Activated CD4-positive, alpha-beta T cell treated with anti-CD3 and anti-CD28 coated beads, Interleukin-10, Interleukin-2, amounts not matched to agents 100 ng/mL and 50 ng/mL, durations not matched to agents 16 hours and 8 hours (primary cell): ENCODE measurements at regions not wholly inside any gene's neighbourhood (a gene's known extent, or its start where the extent isn't known, plus 50 kb on each side); places are given as distances from the start of the nearest gene placed in this dataset.

Experiments used
- DNase-seq: peaks from one replicate; pipeline ENCODE4 v3.0.0-alpha.2; 2020

DNA sequence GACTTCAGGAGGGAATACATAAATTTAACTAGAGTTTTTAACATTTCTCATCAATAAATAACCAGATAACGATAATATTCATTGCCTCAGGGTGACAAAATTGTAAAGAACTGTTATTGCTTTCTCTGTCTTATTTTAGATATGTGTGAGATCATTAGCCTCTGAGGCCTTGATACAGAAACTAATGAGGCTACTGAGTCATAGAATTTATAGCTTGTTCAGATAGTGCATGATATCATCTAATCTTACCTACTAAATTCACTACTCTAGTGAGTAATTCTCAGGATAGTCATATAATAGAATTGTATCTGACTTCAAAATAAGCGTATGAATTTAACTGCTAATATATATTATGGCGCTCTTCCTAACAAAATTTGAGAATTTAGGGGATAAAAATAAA is 360.8 kb upstream of the KLHL1 start:
- no peak for DNase-seq

DNA sequence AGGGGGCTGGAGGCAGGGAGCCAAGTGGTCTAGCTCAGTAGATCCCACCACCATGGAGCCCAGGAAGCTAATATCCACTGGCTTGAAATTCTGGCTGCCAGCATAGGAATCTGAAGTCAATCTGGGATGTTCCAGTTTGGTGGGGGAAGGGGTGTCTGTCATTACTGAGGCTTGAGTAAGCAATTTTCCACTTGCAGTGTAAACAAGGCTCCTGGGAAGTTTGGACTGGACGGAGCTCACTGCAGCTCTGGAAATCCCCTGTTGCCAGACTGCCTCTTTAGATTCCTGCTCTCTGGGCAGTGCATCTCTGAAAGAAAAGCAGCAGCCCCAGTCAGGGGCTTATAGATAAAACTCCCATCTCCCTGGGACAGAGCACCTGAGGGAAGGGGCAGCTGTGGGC is 349.2 kb upstream of the KLHL1 start:
- no peak for DNase-seq

DNA sequence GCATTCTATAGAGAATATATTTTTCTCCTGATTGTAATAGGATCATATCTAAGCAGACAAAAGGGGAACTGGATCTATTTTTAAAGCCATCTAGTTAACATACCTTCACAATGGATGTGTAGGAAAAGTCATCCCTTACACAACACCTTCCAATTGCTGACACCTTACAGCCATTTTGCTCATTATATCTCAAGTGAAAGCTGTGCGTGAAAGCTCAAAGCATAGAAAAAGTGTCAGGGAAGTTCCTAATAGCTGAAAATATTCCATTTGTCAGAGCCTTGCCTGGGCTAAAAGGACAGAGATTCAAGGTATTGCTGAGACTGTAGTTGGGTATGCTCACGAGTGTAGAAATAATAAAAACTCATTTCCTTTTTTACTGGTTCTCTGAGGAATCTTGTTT is 340.6 kb upstream of the KLHL1 start:
- DNase-seq = no peak

DNA sequence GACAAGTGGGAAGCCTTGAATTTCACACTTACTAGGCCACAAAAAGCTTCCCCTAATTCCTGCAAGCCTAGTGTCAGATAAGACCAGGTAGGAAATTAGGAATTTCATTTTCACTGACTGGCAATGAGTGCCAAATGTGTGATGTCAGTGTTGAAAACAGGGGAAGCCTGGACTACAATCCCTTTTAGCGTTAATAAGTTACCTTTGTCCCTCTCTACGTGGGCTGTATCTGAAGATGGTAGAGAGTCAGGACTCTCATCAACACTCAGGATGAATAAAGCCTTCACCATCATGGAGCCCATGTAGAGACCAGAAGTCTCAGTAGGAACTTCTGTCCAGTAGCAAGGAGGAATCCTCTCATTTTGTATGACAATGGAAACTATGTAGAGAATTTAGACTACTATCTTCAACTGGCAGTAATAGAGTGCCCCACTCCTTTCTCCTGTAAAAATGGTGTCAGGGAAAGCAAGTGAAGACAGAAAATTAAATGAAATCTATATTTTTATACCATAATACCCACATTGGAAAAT is 324.1 kb upstream of the KLHL1 start:
- no peak for DNase-seq

DNA sequence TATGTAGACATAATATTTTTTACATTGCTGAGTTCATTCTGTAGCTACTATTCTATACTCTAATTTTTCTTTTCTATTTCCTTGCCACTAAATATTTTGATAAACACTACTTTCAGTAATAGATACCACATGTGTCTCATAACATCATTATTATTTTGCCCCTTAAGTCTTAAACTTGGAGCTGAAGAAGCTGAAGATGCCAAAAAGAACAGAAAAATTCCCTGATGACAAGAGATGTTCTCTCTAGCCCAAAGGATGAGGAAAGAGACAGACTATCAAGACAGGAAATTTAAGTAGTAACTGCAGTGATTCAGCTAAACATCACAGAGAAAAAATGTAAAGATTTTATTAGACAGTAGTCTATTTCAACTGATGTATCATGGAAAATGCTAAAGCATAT is 322.0 kb upstream of the KLHL1 start:
- DNase-seq = no peak

DNA sequence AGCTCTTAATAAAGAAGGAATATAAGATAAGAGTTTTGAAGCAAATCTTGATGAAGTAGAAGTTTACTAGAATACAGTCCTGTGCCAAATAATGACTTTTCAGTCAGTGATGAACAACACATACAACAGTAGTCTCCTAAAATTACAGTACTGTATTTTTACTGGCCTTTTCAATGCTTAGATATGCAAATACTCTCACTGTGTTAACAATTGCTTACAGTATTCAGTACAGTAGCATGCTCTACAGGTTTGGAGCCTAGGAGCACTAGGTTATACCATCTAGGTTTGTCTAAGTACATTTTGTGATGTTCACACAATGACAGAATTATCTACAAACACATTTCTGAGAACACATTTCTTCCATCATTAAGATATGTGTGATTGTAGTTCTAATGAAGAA is 316.7 kb upstream of the KLHL1 start:
- DNase-seq = no peak

DNA sequence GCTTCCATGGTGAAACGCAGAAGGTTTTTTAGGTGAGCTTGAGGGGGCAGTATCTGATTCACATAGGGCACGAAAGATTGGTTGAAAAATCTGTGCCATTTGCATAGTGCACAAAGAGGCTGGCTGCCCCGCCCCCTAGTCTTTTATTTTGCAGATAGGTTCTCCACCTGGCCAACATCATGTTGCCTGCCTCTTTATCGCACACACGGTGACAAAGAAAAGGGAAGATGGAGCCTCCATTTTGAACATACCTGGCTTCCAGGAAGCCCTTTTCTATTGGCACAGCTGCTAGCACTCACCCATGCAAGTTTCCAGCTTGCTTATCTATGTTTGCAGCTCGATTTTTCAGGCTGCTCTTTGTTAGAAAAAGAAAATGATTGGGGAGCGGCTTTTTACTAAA is 316.2 kb upstream of the KLHL1 start:
- no peak for DNase-seq

DNA sequence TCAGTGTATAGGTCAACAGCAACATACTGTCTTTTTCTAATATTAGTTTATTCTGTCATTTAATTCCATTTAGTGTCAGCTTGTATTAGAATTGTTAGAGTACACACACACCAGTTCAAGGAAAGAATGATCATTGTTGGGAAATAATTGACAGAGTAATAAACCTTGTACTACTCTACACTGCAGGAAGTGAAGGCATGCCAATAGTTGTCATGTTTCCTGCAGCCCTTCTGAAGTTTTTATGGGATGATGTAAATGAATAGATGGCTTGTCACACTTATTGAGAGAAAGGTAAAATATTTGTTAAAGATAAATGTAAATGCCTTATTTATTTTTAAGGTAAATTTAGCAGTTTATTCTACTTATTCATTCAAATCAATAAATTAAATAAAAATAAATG is 306.9 kb upstream of the KLHL1 start:
- no peak for DNase-seq

DNA sequence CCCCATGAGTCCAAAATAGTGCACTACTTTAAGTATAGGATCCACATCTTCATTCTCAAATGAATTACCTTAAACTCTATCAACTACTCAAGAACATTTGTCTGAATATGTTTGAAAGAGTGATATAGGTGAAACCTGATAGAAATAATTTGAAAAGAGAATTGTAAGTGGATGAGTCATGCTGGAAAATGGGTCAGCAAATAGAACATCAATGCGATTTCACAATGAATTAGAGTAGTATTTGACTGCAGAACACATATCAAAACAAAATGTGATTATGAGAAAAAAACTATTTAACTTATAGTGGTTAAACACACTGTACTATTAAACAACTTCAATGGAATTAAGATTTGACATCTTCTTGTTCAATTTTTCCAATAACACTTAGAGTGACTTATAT is 300.6 kb upstream of the KLHL1 start:
- no peak for DNase-seq

DNA sequence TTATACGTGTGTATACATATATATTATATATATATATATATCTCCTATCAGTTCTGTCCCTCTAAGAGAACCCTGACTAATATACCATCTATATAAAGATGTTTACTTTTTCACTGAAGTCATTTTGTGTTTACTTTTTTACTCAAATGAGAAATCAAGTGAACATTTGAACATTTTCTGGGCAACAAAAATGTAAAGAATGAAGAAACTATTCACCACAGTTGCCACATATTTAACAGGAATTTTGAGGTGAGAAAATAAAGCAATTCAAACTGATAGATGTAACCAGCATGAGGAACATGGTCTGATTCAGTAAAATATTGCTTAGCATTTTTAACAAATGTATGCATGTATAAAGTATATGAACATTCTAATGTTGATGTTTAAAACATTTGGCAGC is 299.2 kb upstream of the KLHL1 start:
- no peak for DNase-seq

DNA sequence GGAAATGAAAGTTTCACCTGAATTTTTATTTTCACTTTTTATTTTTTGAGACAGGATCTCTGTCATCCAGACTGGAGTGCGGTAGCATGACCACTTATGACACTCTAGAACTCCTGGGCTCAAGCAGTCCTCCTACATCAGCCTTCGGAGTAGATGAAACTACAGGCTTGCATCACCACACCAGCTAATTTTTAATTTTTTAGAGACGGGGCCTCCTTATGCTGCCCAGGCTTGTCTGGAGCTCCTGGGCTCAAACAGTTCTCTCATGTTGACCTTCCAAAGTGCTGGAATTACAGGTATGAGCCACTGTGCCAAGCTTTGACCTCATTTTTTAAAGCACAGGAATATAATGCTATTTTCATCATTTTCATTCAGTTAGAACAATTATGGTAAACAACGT is 297.0 kb upstream of the KLHL1 start:
- DNase-seq = no peak

DNA sequence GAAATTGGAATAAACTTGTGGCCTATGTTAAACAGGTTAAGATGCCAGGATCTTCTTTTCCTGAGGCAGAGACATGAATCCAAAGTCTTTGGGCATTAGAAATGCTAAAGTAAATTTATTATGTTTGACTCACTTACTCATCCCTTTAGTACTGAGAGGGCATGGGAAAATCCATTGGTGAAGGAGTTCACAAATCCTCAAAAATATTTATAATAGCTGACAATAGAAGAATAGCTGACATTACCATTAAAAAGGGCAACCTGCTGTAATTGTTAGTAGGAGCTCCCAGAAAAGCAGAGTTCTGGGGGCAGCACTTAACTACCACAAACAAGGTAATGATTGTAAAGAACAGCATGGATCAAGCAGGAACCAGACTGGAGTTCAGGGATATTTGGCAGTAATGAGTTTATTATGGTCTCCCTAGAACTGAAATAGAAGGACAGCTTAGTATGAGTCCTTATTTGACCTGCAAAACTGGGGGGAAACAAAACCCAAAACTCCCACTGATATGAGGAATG is 285.8 kb upstream of the KLHL1 start:
- DNase-seq = no peak

DNA sequence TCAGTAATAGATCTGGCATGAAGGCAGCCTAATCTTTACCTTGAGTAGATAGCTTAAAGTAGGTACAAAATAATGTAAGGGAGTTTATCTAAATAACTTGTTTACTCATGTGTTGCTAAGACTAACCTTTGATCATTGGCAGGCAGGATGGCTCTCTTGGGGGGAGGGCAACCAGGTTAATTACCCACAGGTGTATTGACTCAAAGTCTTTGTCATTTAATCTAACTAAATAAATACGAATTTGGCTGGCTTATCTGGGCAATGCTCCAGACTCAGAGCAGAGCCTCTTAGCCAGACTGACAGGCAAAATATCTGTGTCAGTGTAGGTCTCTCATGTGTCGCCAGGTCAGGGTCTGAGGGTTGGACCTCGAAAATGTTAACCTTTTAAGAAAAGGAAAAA is 283.4 kb upstream of the KLHL1 start:
- DNase-seq = no peak

DNA sequence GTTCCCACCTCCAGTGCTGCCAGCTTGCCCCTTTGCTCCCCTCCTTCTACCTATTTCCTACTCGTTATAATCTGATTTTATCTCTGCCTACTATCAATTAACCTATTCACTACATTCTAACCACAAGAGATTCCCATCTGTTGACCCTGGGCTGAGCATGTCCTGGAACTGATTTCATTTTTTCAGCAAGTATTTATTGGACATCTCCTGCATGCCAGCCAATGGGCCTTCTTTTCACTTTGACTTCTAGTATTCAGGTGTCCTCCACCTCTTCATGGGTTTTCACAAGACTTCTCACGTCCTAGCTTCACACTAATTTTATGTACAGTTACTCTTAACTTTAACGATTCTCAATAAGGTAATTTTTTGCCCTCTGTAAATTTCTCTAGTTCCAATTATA is 282.7 kb upstream of the KLHL1 start:
- DNase-seq = no peak

DNA sequence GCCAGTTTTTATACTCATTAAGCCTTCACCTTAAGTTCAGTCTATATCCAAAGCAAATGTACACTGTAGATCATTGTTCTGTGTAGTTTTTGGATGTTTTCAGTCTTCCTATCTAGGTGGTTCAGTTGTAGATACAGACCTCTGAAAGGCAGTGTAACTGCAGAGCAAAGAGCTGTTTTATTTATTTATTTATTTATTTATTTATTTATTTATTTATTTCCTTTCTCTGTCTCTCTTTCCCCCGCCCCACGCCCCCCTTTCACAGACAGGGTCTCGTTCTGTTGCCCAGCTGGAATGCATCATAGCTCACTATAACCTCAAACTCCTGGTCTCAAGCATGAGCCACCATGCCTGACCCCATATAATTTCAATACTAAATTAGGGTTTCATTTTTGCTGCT is 281.8 kb upstream of the KLHL1 start:
- DNase-seq = no peak

DNA sequence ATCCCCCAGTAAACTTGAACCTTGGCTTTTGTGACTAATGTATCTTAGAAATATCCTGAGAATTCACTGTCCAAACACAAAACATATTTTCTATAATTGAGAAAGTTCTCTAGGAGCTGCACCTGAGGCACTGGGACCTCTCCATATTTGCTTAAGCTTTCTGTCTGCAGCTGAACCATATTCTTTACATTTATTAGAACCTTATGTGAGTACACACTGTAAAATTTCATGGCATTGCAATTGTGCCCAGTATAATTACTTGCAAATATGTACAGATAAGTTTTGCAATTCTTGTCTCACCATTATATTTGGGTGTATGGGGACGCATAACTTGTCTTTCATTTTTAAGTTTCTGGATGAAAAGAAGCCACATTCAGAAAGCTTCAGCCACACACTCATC is 280.7 kb upstream of the KLHL1 start:
- DNase-seq = no peak

DNA sequence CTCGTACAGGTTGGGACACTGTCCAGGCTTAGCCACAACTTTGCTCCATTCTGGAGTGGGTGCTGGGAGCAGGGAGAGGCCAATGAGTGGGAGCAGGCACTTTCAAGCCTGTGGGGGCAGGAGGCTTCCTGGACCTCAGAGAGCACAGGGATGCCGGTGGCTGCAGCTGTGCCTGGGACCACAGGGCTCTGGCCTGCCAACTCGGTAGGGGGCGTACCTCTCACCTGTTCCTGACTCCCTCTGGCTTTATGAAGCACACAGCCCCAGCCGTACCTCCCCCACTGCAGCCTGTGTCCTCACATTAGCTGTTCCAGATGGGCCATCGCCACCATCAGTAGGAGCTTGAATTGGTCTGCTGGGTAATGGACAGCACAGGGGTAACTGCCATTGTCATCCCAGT is 278.7 kb upstream of the KLHL1 start:
- DNase-seq = no peak

DNA sequence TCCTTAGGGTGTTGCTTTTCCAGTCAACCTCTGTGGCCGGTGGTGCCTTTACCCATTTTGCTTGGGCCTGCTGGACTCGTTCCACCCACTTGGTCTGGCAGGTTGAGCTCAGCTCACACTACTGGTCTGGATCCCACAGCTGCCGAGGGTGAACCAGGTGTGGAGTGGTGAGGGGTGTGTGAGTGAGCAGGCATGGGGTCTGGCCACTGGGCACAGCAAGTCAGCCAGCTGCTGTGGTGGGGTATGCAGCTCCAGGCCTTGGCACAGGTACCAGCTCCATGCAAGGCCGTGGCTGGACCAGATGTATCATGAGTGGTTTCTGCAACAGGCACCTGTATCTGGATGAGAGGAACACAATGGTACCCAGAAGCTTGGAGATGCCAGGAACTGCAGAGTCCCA is 277.6 kb upstream of the KLHL1 start:
- no peak for DNase-seq

DNA sequence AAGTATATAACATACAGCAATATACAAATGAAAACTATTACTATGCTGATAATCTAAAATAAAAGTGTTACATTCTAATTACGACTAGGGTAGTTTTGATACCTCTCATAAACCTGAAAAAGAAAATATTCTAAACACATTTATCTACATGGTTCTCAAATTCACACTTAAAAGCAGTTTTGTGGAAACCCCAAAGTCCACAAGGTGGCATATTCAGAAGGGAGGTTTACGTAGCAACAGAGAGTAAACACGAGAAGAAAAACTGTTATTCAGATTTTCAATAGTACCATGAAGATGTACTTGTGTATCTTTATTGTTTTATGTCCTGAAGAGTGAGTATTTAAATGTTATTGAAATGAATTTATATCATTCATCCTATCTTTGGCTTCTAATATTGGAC is 275.9 kb upstream of the KLHL1 start:
- DNase-seq = no peak

DNA sequence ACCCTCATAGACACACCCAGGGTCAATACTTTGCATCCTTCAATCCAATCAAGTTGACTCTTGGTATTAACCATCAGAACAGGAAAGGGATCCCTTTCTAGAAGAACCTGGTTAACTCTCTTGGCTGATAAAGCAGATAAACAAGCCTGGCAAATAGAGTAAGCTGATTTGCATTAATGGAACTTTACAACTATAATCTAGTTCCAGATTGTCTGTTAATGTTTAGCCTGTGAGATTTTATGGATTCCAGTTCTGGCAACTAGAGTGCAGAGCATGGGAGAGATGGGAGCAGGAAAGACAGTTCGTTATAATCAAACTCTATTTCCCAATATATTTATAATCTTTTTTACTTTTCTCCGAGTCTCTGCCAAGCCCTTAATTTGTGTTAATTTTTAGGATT is 272.6 kb upstream of the KLHL1 start:
- no peak for DNase-seq

DNA sequence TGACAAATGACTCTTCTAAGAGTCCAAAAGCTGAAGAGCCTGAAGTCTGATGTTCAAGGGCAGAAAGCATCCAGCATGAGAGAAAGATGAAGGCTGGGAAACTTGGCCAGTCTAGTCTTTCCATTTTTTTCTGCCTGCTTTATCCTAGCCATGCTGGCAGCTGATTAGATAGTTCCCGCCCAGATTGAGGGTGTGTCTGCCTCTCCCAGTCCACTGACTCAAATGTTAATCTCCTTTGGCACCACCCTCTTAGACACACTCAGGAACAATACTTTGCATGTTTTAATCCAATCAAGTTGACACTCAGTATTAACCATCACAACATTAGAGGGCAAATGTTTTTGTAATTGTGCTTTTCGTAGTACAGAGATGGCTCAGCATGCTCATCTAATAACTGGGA is 267.5 kb upstream of the KLHL1 start:
- DNase-seq = no peak

DNA sequence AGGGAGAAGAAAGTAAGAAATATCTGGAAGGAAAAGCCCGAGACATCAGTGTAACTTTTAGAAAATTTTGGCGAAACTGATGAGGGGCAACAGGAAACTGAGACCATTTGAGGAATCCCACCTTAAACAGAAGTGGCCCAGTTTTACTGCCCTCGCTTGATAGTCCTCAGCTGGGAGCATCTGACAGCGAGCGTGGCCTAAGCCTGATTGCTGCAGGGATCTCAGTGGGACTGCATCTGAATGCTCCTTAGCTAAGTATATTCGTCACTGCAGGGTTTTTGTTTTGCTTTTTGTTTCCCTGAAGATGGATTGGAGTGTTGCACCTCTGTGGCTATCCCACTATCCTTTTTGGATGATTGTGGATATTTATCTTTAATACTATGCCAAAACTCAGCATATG is 262.7 kb upstream of the KLHL1 start:
- no peak for DNase-seq

DNA sequence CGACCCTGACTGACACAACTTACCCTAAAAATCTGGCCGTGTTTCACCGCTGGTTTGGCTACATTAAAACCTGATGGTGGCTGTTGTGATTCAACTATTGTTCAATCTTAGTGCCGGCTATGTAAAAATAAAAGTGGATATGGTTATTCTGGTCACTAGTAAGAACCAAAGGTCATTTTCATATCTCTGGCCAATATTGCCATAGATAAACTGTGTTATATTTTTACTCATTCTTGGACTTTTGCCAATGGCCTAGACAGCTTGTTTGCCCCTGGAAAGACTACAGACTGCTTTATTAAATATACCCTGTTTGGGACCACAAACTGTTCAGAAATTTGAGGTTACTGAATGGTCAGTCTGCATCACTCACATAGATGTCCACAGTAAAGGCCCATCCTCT is 258.5 kb upstream of the KLHL1 start:
- DNase-seq = no peak

DNA sequence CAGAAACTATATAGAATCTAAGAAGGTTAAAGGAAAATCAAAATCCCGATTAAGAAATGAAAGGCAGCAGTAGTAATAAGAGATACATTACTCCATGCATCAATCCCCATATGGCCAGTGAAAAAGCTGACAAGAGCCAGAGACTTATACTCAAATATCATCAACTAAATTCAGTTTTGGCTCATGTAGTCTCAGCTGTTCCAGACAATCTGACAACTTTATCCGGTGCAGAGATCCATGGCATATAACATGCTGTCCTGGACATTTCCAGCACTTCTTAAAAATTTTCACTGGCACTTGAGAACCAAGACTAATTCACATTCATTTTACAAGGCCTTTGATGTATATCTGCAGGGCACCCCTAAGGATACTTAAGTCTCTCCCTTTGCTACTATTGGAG is 255.7 kb upstream of the KLHL1 start:
- no peak for DNase-seq

DNA sequence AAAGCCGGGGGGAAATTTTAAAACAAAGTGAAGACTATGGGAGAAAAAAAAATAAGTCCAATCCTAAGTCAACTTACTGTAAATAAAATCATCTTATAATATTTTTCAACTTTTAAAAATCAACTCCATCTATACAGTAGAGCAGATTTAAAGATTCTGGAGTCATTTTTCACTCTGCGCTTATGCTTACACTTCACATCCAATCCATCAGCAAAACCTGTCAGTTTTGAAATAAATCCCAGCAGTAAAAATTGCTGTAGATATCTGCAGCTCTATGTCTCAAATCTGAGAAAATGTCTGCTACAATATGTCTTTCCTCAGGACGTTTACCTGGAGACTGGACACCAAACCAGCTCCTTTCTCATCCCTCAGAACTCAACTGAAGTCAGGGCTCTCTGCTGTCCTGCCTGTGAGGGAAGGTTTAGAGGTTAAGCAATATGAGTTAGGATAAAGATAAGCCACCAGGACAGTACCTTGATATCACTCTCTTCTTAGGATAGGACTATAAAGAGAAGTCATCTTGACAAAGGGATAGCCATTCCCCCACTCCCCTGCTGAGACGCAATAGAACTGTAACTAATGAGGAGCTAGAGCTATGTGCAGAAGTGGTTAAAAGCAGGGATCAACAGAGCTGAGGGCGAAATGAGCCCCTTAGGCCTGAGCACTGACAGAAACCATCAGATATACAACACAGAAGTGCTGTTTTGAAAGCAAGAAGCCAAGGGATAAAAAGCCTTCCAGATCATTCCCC is 254.7 kb upstream of the KLHL1 start:
- no peak for DNase-seq
